GM12865 (cell line): ENCODE measurements at regions not wholly inside any gene's neighbourhood (a gene's known extent, or its start where the extent isn't known, plus 50 kb on each side); places are given as distances from the start of the nearest gene placed in this dataset.
A peak's percentile ranks its signal among the peaks of the same experiment; 100 is the strongest.

Source experiments
- DNase-seq: peaks from one replicate; pipeline ENCODE4 v3.0.0; 2010; ENCODE audit warnings: low read depth
- H3K4me3 ChIP-seq: 2 replicates; pipeline ENCODE4 v1.5.1; 2011; ENCODE audit warnings: mild to moderate bottlenecking, low read depth, low read length, control low read depth
- CTCF ChIP-seq: IDR thresholded peaks from 2 replicates; pipeline ENCODE4 v1.5.1; 2011; ENCODE audit warnings: low read length, control low read depth, low read depth, inconsistent platforms; ENCODE audit not compliant: insufficient read depth; ENCODE audit errors: missing control alignments

GRCh38 chr5:176161431-176161830 is 76.8 kb upstream of the SIMC1 start:
- no peak for DNase-seq
- H3K4me3 ChIP-seq = no peak overlapping the region
- no peak for TF ChIP-seq CTCF

- H3K4me3 ChIP-seq = no peak overlapping the region
- TF ChIP-seq CTCF = no peak
- DNase-seq = no peak
These were observed 76.0 kb upstream of the SIMC1 start for GRCh38 chr5:176162198-176162597.

DNA sequence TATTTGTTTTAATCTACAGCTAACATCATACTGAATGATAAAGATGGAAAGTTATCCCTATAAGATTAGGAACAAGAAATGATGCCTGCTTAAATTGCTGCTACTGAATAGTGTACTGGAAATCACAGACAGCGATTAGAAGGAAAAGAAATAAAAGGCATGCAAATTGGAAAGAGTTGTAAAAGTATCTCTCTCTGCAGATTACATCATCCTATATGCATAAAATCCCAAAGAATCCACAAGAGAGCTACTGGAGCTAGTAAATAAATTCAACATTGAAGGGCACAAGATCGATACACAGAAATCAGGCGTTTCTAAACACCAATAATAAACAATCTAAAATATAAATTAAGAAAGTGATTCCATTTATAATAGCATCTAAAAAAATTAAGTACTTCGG is 75.3 kb upstream of the SIMC1 start:
- no peak for TF ChIP-seq CTCF
- DNase-seq = no peak
- H3K4me3 ChIP-seq = no peak overlapping the region

- no peak for TF ChIP-seq CTCF
- H3K4me3 ChIP-seq = no peak overlapping the region
- DNase-seq = no peak
These were observed 71.8 kb upstream of the SIMC1 start for GRCh38 chr5:176166427-176166826.

GRCh38 chr5:176167800-176168199 is 70.4 kb upstream of the SIMC1 start:
- H3K4me3 ChIP-seq = no peak overlapping the region
- DNase-seq = peak; percentile 26
- no peak for TF ChIP-seq CTCF

GRCh38 chr5:176169393-176170063 is 68.7 kb upstream of the SIMC1 start:
- no peak for TF ChIP-seq CTCF
- no peak for DNase-seq
- H3K4me3 ChIP-seq = no peak overlapping the region

- TF ChIP-seq CTCF = no peak
- no peak for DNase-seq
- H3K4me3 ChIP-seq = no peak overlapping the region
These were observed 68.1 kb upstream of the SIMC1 start for GRCh38 chr5:176170084-176170483.
